HepG2 (cell line): ENCODE measurements at regions not wholly inside any gene's neighbourhood (a gene's known extent, or its start where the extent isn't known, plus 50 kb on each side); places are given as distances from the start of the nearest gene placed in this dataset.
"Not testable (repeated sequence)": the region's sequence is repeated elsewhere in the genome, so short reads cannot be mapped to it uniquely, and the experiment has no call there.

Experiments used
- ATAC-seq: fragments of 200-7000 bp; cut with Tn5 transposase; 3 replicates; pipeline ENCODE4 v1.9.1; 2020; ENCODE audit warnings: mild to moderate bottlenecking, moderate library complexity
- BruUV-seq: library from RNA; stranded (reverse); fragments of 400-500 nt; replicated peaks from 2 replicates; lab custom pipeline; 2021; lab: Mats Ljungman, UMichigan
- CTCF ChIA-PET: fragments of 300-600 bp; formaldehyde crosslinking; extraction: SDS; loops from one replicate; lab custom pipeline; 2021; ENCODE audit warnings: low total read pairs, inconsistent platforms, low intra/inter-chr PET ratio; lab: Yijun Ruan, JAX
- POLR2A ChIA-PET: fragments of 350-600 bp; sonication (Branson Sonifier 250); formaldehyde crosslinking; loops from one replicate; lab custom pipeline; 2020; ENCODE audit warnings: antibody characterized with exemption, inconsistent platforms; lab: Yijun Ruan, JAX
- DNase-seq: peaks from one replicate; pipeline ENCODE4 v3.0.0-alpha.2; 2015; ENCODE audit warnings: low spot score
- FAIRE-seq: peaks from 3 replicates; lab custom pipeline; 2011; peaks lifted over from hg19 to GRCh38; lab: Jason Lieb, UNC
- H2AFZ ChIP-seq: one replicate; pipeline ENCODE4 v1.6.1; 2011; ENCODE audit warnings: low read length, inconsistent platforms
- H3K27ac ChIP-seq: fragments of 300-600 bp; 3 replicates; pipeline ENCODE4 v1.8.0; 2011; ENCODE audit warnings: mixed run types, mild to moderate bottlenecking, mixed read lengths, low read length, inconsistent platforms; ENCODE audit not compliant: insufficient read depth; ENCODE audit errors: extremely low read length
- H3K27me3 ChIP-seq, 2 experiments: fragments of 200-600 bp in 1 of 2; 2 replicates in 1 of 2; 3 replicates in 1 of 2; pipeline versions ENCODE4 v1.6.0 to v1.8.0; 2011; ENCODE audit warnings: low read length in 2 of 2, mild to moderate bottlenecking in 2 of 2, moderate library complexity in 2 of 2, inconsistent platforms in 1 of 2; ENCODE audit not compliant: insufficient read depth in 2 of 2, control insufficient read depth in 1 of 2
- H3K36me3 ChIP-seq, 2 experiments: fragments of 200-600 bp in 1 of 2; replicated peaks in 1 of 2; 2 replicates in 1 of 2; 3 replicates in 1 of 2; pipeline versions ENCODE4 v1.5.1 to v1.8.0; 2011; ENCODE audit warnings: low read length in 2 of 2, inconsistent platforms in 1 of 2; ENCODE audit not compliant: insufficient read depth in 2 of 2, control insufficient read depth in 1 of 2
- H3K4me1 ChIP-seq: 2 replicates; pipeline ENCODE4 v1.5.1; 2012; ENCODE audit warnings: low read length, inconsistent platforms; ENCODE audit not compliant: insufficient read depth
- H3K4me2 ChIP-seq: 2 replicates; pipeline ENCODE4 v1.6.0; 2011; ENCODE audit warnings: low read depth, low read length, inconsistent platforms
- H3K4me3 ChIP-seq, 3 experiments: fragments of 200-600 bp in 1 of 3; sonication (generic), shearing (Covaris generic) in 1 of 3; replicated peaks in 1 of 3; 2 replicates each; pipeline ENCODE4 v1.5.1; 2011 to 2016; ENCODE audit warnings: low read length in 3 of 3, inconsistent platforms in 2 of 3, low read depth in 2 of 3, mild to moderate bottlenecking in 2 of 3, control low read depth in 1 of 3, mixed read lengths in 1 of 3; ENCODE audit not compliant: insufficient read depth in 1 of 3
- H3K79me2 ChIP-seq: one replicate; pipeline ENCODE4 v1.6.1; 2011; ENCODE audit warnings: low read length, inconsistent platforms; ENCODE audit not compliant: insufficient read depth
- H3K9ac ChIP-seq: 2 replicates; pipeline ENCODE4 v1.6.0; 2011; ENCODE audit warnings: mild to moderate bottlenecking, low read depth, low read length, inconsistent platforms; ENCODE audit not compliant: insufficient read depth
- H3K9me3 ChIP-seq: 2 replicates; pipeline ENCODE4 v1.5.1; 2012; ENCODE audit warnings: mild to moderate bottlenecking, low read length
- H4K20me1 ChIP-seq: 2 replicates; pipeline ENCODE4 v1.6.0; 2011; ENCODE audit warnings: inconsistent platforms, mild to moderate bottlenecking, low read length, moderate library complexity; ENCODE audit not compliant: insufficient read depth
- WGBS: methylation state at CpG from one replicate; pipeline ENCODE4 v1.1.6; 2017; ENCODE audit warnings: low lambda C conversion rate; 5-methylcytosine and 5-hydroxymethylcytosine counted together
- in situ Hi-C: cut with HindIII; loops from 2 replicates; pipeline ENCODE4 v1.10.0; 2017; ENCODE audit warnings: low pct_unique_long_range_greater_than_20kb; ENCODE audit not compliant: extremely low pct_ligation_motif_present
- intact Hi-C: fragments of 100-400 bp; cut with micrococcal nuclease; formaldehyde crosslinking; loops from one replicate; pipeline ENCODE4 v1.10.0; 2022; ENCODE audit not compliant: unreplicated experiment

- H3K9ac ChIP-seq, FAIRE-seq, H3K9me3 ChIP-seq, H3K27ac ChIP-seq, POLR2A ChIA-PET, in situ Hi-C loops, H4K20me1 ChIP-seq, DNase-seq, H3K4me3 ChIP-seq, BruUV-seq, H2AFZ ChIP-seq, CTCF ChIA-PET, intact Hi-C loops, H3K4me2 ChIP-seq, H3K79me2 ChIP-seq, H3K36me3 ChIP-seq, ATAC-seq, H3K4me1 ChIP-seq, H3K27me3 ChIP-seq: not testable (repeated sequence)
- 50% methylated on average over 6 of the region's 6 CpGs for WGBS
Measured at GRCh38 chr19:34570140-34570539, 88.6 kb downstream of the WTIP start.

DNA sequence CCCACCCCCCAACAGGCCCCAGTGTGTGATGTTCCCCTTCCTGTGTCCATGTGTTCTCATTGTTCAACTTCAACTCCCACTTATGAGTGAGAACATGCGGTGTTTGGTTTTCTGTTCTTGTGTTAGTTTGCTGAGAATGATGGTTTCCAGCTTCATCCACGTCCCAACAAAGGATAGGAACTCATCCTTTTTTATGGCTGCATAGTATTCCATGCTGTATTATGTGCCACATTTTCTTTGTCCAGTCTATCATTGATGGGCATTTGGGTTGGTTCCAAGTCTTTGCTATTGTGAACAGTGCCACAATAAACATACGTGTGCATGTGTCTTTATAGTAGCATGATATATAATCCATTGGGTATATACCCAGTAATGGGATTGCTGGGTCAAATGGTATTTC, 80.8 kb downstream of the WTIP start:
- H3K4me1 ChIP-seq, H3K4me2 ChIP-seq, H3K4me3 ChIP-seq, CTCF ChIA-PET, H4K20me1 ChIP-seq, BruUV-seq, DNase-seq, H3K79me2 ChIP-seq, POLR2A ChIA-PET, H3K36me3 ChIP-seq, H3K9ac ChIP-seq, FAIRE-seq, H3K27ac ChIP-seq, in situ Hi-C loops, H2AFZ ChIP-seq, H3K9me3 ChIP-seq, intact Hi-C loops, ATAC-seq: not testable (repeated sequence)
- H3K27me3 ChIP-seq, result peaks cover 3 to 20% of the 10 kb centered on the region in 2 experiments; a peak in 3 of 5 replicates
- WGBS, result 38% methylated on average over 3 of the region's 3 CpGs
